GM23338 (cell line): ENCODE measurements at regions not wholly inside any gene's neighbourhood (a gene's known extent, or its start where the extent isn't known, plus 50 kb on each side); places are given as distances from the start of the nearest gene placed in this dataset.

Source experiments
- CREB1 ChIP-seq: fragments of 250-450 bp; sonication (Bioruptor Pico); IDR thresholded peaks from 2 replicates; pipeline ENCODE4 v1.5.0; 2020; ENCODE audit warnings: low read depth, mild to moderate bottlenecking, moderate library complexity
- CTCF ChIP-seq, 2 experiments: fragments of 200-600 bp in 1 of 2; sonication (generic) in 1 of 2; conservative IDR thresholded peaks; 2 replicates each; pipeline versions ENCODE4 v1.5.1 to v1.6.1; 2016 to 2017; ENCODE audit warnings: antibody characterized with exemption in 2 of 2, low read depth in 2 of 2, mild to moderate bottlenecking in 2 of 2, moderate library complexity in 1 of 2
- ETS1 ChIP-seq: IDR thresholded peaks from 2 replicates; pipeline ENCODE4 v1.6.1; 2016; ENCODE audit warnings: antibody characterized with exemption
- EZH2 ChIP-seq: fragments of 200-600 bp; sonication (generic); IDR thresholded peaks from one replicate; pipeline ENCODE4 v1.8.0; 2017; ENCODE audit warnings: antibody characterized with exemption, mild to moderate bottlenecking, low read depth; ENCODE audit not compliant: unreplicated experiment
- EZH2phosphoT487 ChIP-seq: fragments of 200-600 bp; sonication (generic); IDR thresholded peaks from one replicate; pipeline ENCODE4 v1.8.1; 2018; ENCODE audit warnings: antibody characterized with exemption; ENCODE audit not compliant: unreplicated experiment
- JUNB ChIP-seq: IDR thresholded peaks from one replicate; pipeline ENCODE4 v1.6.1; 2016; ENCODE audit warnings: antibody characterized with exemption; ENCODE audit not compliant: unreplicated experiment
- NANOG ChIP-seq: IDR thresholded peaks from 2 replicates; pipeline ENCODE4 v1.6.1; 2016; ENCODE audit warnings: antibody characterized with exemption, borderline replicate concordance
- POLR2AphosphoS5 ChIP-seq: IDR thresholded peaks from 2 replicates; pipeline ENCODE4 v1.6.1; 2016; ENCODE audit warnings: antibody characterized with exemption, low read depth
- REST ChIP-seq: IDR thresholded peaks from one replicate; pipeline ENCODE4 v1.6.1; 2018; ENCODE audit warnings: antibody characterized with exemption; ENCODE audit not compliant: unreplicated experiment
- STAT1 ChIP-seq: IDR thresholded peaks from one replicate; pipeline ENCODE4 v1.6.1; 2016; ENCODE audit warnings: antibody characterized with exemption; ENCODE audit not compliant: unreplicated experiment
- ZNF114 ChIP-seq: fragments of 250-450 bp; sonication (Bioruptor Pico); IDR thresholded peaks from 2 replicates; pipeline ENCODE4 v1.5.0; 2020; ENCODE audit warnings: mild to moderate bottlenecking, moderate library complexity
- ZNF331 ChIP-seq: fragments of 250-450 bp; sonication (Bioruptor Pico); IDR thresholded peaks from 2 replicates; pipeline ENCODE4 v1.5.0; 2020; ENCODE audit warnings: low read depth, mild to moderate bottlenecking, moderate library complexity

GRCh38 chr2:111629983-111630382 lies 254.0 kb downstream of the ANAPC1 start:
- TF ChIP-seq EZH2 (no peak), CTCF (conservative IDR thresholded peaks at IDR 0.05; ENCODE audit: low read depth in 2 of 2) (no peak), JUNB (no peak), EZH2phosphoT487 (no peak), POLR2AphosphoS5 (no peak), NANOG (no peak), REST (no peak), CREB1 (CRISPR knock-in tag) (no peak), ZNF331 (CRISPR knock-in tag) (no peak), ZNF114 (no peak), ETS1 (no peak), STAT1 (no peak)
